Transverse colon (tissue), 4 donors: ENCODE measurements at regions not wholly inside any gene's neighbourhood (a gene's known extent, or its start where the extent isn't known, plus 50 kb on each side); places are given as distances from the start of the nearest gene placed in this dataset.

Source experiments
- DNase-seq: peaks from one replicate; pipeline ENCODE4 v3.0.0-alpha.2; 2019
- H3K27ac ChIP-seq, 4 donors: fragments of 200-600 bp; sonication (generic); 2 replicates each; pipeline ENCODE4 v1.5.1; 2016 to 2018; ENCODE audit warnings: inconsistent platforms in 4 of 4
- H3K27me3 ChIP-seq: fragments of 200-600 bp; sonication (generic); 2 replicates; pipeline ENCODE4 v1.5.1; 2017; ENCODE audit warnings: inconsistent platforms
- H3K36me3 ChIP-seq, 4 donors: fragments of 200-600 bp; sonication (generic); 2 replicates each; pipeline ENCODE4 v1.5.1; 2017 to 2019; ENCODE audit warnings: inconsistent platforms in 4 of 4
- H3K4me1 ChIP-seq, 4 donors: fragments of 200-600 bp; sonication (generic); 2 replicates each; pipeline ENCODE4 v1.5.1; 2017 to 2020; ENCODE audit warnings: inconsistent platforms in 4 of 4
- H3K4me3 ChIP-seq, 4 donors: fragments of 200-600 bp; sonication (generic); 1 replicate in 1 of 4; 2 replicates in 3 of 4; pipeline versions ENCODE4 v1.5.1 to v1.6.1; 2017 to 2019; ENCODE audit warnings: inconsistent platforms in 4 of 4
- H3K9me3 ChIP-seq, 2 donors: fragments of 200-600 bp; sonication (generic); 2 replicates each; pipeline ENCODE4 v1.5.1; 2017 to 2019; ENCODE audit warnings: inconsistent platforms in 2 of 2
- EP300 ChIP-seq: sonication (generic); formaldehyde crosslinking; IDR thresholded peaks from one replicate; pipeline ENCODE4 v1.6.1; 2017; ENCODE audit warnings: antibody characterized with exemption, low read depth
- POLR2A ChIP-seq: fragments of 450-650 bp; IDR thresholded peaks from one replicate; pipeline ENCODE4 v1.6.1; 2016; ENCODE audit warnings: antibody characterized with exemption, mild to moderate bottlenecking, moderate library complexity
- POLR2AphosphoS5 ChIP-seq, 3 donors: sonication (generic); formaldehyde crosslinking; IDR thresholded peaks; one replicate each; pipeline ENCODE4 v1.6.1; 2016; ENCODE audit warnings: antibody characterized with exemption in 3 of 3
- WGBS, 2 donors: methylation state at CpG; one replicate each; pipeline ENCODE4 v1.1.5; 2018; ENCODE audit warnings: low coverage in 1 of 2; 5-methylcytosine and 5-hydroxymethylcytosine counted together
- in situ Hi-C, 4 donors: fragments of 200-750 bp; cut with MboI; loops; one replicate each; pipeline versions ENCODE4 v1.15.0 to v1.15.1; 2017; ENCODE audit warnings: low sequenced_read_pairs in 3 of 4, low pct_ligation_motif_present in 1 of 4, low pct_unique_long_range_greater_than_20kb in 1 of 4
- intact Hi-C: fragments of 100-400 bp; cut with DNase I; formaldehyde crosslinking; loops from one replicate; pipeline ENCODE4 v1.15.1; 2023; ENCODE audit warnings: low total_unique reads
- TF ChIP-seq, protein P1 (sequence below), 5 experiments: fragments of 200-600 bp in 3 of 5; fragments of 450-650 bp in 2 of 5; sonication (generic) in 3 of 5; IDR thresholded peaks; 1 replicate in 2 of 5; 2 replicates in 3 of 5; pipeline ENCODE4 v1.5.1; 2016 to 2017; ENCODE audit warnings: antibody characterized with exemption in 5 of 5, inconsistent platforms in 3 of 5, mild to moderate bottlenecking in 2 of 5, moderate library complexity in 1 of 5

DNA sequence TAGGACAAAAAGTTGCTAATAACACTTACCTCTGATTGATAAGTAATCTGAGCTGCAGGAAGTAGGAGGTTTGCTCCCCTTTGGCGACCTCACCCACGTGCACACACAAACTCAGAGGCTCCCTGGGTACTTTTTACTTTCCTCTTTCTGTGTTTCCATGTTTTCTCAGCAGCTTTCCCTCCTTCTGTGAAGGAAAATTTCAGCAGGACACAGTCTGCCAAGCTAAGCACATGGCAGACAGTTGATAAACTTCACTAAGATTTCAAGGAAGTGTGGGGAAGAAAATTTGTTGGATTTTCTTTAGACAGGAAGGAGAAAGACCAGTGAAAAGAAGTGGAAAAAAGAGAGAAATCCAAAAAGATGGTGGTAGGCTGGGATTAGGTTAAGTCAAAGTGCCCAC is 215.5 kb upstream of the ARG1 start:
- Histone ChIP-seq H3K4me1 (no peaks in the 10 kb centered on the region), H3K9me3 (no peaks in the 10 kb centered on the region), H3K36me3 (no peaks in the 10 kb centered on the region), H3K27ac (no peak overlapping the region), H3K4me3 (no peak overlapping the region), H3K27me3 (no peaks in the 10 kb centered on the region)
- DNase-seq = no peak
- TF ChIP-seq, protein P1, sequence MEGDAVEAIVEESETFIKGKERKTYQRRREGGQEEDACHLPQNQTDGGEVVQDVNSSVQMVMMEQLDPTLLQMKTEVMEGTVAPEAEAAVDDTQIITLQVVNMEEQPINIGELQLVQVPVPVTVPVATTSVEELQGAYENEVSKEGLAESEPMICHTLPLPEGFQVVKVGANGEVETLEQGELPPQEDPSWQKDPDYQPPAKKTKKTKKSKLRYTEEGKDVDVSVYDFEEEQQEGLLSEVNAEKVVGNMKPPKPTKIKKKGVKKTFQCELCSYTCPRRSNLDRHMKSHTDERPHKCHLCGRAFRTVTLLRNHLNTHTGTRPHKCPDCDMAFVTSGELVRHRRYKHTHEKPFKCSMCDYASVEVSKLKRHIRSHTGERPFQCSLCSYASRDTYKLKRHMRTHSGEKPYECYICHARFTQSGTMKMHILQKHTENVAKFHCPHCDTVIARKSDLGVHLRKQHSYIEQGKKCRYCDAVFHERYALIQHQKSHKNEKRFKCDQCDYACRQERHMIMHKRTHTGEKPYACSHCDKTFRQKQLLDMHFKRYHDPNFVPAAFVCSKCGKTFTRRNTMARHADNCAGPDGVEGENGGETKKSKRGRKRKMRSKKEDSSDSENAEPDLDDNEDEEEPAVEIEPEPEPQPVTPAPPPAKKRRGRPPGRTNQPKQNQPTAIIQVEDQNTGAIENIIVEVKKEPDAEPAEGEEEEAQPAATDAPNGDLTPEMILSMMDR (IDR thresholded peaks at IDR 0.05) = no peak
- no peak for TF ChIP-seq POLR2AphosphoS5 (IDR thresholded peaks at IDR 0.05)
- intact Hi-C loops (no loop called here), in situ Hi-C loops (no loop called here)
- 50 to 79% methylated on average over 2 of the region's 2 CpGs for WGBS, 2 donors

DNA sequence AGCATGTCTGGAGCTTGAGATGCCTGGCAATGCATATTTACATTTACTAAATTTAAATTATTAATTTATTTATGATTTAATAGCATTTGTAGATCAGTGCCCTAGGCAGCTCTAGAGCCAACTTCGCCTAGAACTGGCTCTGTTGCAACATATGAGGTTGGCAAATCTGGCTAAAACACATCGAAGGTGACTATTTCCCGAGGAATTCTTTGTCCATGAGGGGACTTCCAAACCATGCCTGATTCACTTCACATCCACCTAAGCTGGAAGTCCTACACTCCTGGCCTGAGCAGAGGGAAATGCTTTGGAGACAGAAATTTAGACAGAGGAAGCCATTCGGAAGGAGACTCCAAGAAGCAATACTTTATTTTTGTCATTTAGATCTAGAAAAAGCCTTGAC is 211.0 kb upstream of the ARG1 start:
- intact Hi-C loops (no loop called here), in situ Hi-C loops (no loop called here)
- no peaks in the 10 kb centered on the region for H3K36me3 ChIP-seq
- TF ChIP-seq EP300 (no peak), POLR2A (no peak), POLR2AphosphoS5 (IDR thresholded peaks at IDR 0.05) (no peak)
- TF ChIP-seq, protein P1 (IDR thresholded peaks at IDR 0.05) = no peak
- H3K27me3 ChIP-seq = no peaks in the 10 kb centered on the region
- no peak overlapping the region for H3K27ac ChIP-seq
- peaks cover 0 to 10% (median 0%) of the 10 kb centered on the region in 4 donors for H3K4me1 ChIP-seq
- H3K9me3 ChIP-seq = no peaks in the 10 kb centered on the region
- no peak for DNase-seq
- H3K4me3 ChIP-seq = no peak overlapping the region
- WGBS, 2 donors = 82 to 93% methylated on average over 2 to 4 of the region's 4 CpGs

DNA sequence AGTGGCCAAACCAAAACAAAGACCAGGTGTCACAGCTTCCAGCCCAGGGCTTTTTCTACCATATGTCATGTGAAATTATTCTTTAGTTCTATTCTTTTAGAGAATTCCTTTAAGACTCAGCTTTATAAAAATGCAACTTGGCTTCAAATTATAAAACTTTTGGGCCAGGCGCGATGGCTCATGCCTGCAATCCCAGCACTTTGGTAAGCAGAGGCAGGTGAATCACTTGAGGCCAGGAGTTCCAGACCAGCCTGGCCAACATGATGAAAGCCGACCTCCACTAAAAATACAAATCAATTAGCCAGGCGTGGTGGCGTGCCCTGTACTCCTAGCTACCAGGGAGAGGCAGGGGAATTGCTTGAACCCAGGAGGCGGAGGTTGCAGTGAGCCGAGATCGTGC is 210.3 kb upstream of the ARG1 start:
- Histone ChIP-seq H3K27ac (no peak overlapping the region), H3K4me1 (peaks cover 0 to 15% (median 1%) of the 10 kb centered on the region in 4 donors), H3K36me3 (no peaks in the 10 kb centered on the region), H3K9me3 (no peaks in the 10 kb centered on the region), H3K27me3 (no peaks in the 10 kb centered on the region), H3K4me3 (no peak overlapping the region)
- TF ChIP-seq, protein P1 (IDR thresholded peaks at IDR 0.05) = no peak
- TF ChIP-seq POLR2AphosphoS5 (IDR thresholded peaks at IDR 0.05) = no peak
- intact Hi-C loops = no loop called here
- in situ Hi-C loops = no loop called here
- WGBS, 2 donors = 95% methylated on average over 8 of the region's 8 CpGs; no CpG with 5 or more reads in 1 of the 2 donors
- DNase-seq = no peak

DNA sequence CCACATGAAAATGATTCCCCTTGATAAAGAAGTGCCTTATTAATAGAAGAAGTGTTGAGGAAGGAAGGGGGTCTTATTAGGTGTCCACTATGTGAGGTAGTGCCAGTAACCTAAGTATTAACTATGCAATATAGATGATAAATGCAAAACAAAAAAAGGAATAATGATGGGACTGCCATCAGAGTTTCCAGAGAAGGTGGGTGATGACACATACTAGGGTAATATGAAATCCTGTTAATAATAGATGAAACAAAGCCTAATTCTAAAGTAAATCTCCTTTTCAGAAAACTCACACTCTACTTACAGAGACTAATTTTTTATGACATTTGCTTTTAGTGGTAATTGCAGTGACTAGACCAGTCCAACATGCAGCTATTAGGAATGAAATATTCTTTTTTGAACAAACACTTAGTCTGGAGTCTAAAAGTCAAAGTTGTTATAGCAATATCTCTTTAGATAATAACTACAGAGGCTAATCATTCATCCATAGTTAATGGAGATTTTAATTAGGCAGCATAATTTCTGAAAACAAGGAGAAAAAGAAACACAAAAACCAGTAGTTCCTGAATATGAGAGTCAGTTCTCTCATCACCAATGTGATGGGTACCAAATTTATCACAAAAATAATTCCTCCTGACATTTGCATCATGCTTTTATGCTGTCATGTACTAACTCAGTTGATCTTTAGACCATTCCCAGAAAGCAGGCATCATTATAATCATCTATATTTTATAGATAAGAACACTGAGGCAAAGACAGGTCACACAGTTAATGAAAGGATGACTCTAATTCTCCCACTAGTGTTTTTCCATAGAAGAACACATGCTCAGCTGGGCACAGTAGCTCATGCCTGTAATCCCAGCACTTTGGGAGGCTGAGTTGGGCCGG is 208.8 kb upstream of the ARG1 start:
- in situ Hi-C loops (no loop called here), intact Hi-C loops (no loop called here)
- TF ChIP-seq POLR2A (no peak), EP300 (no peak), POLR2AphosphoS5 (IDR thresholded peaks at IDR 0.05) (no peak)
- TF ChIP-seq, protein P1 (IDR thresholded peaks at IDR 0.05) = no peak
- no peak overlapping the region for H3K27ac ChIP-seq
- H3K9me3 ChIP-seq = no peaks in the 10 kb centered on the region
- H3K36me3 ChIP-seq = no peaks in the 10 kb centered on the region
- 95% methylated on average over 1 of the region's 1 CpG; no CpG with 5 or more reads in 1 of the 2 donors for WGBS, 2 donors
- no peak for DNase-seq
- peaks cover 0 to 30% (median 10%) of the 10 kb centered on the region in 4 donors for H3K4me1 ChIP-seq
- no peak overlapping the region for H3K4me3 ChIP-seq
- H3K27me3 ChIP-seq = no peaks in the 10 kb centered on the region
